ENCODE measurements at regions not wholly inside any gene's neighbourhood (a gene's known extent, or its start where the extent isn't known, plus 50 kb on each side); places are given as distances from the start of the nearest gene placed in this dataset.

- intact Hi-C loops (cut with micrococcal nuclease) (no loop called here), dilution Hi-C loops (cut with MboI; ENCODE audit: extremely low pct_ligation_motif_present, low sequenced_read_pairs) (no loop called here)
- H3K36me3 ChIP-seq (ENCODE audit: control insufficient read depth in 2 of 2, extremely low read depth in 1 of 2, insufficient read depth in 2 of 2, low read length in 2 of 2): no peaks in the 10 kb centered on the region
- H3K9me1 ChIP-seq (replicated peaks; ENCODE audit: control insufficient read depth, extremely low read depth, insufficient read depth, low read length): no peaks in the 10 kb centered on the region
- no peak for DNase-seq (ENCODE audit: low read depth, low spot score)
- H3K9ac ChIP-seq (replicated peaks; ENCODE audit: extremely low read depth, insufficient read depth, low read length): no peak overlapping the region
- no peak overlapping the region for H3K4me3 ChIP-seq (replicated peaks in 1 of 3; ENCODE audit: insufficient read depth in 1 of 3, low read depth in 1 of 3, low read length in 3 of 3)
- H3K4me1 ChIP-seq (ENCODE audit: control insufficient read depth, extremely low read depth, insufficient read depth, low read length): no peaks in the 10 kb centered on the region
- TF ChIP-seq POLR2A (IDR thresholded peaks at IDR 0.05; ENCODE audit: low read depth, low read length): no peak
- TF ChIP-seq, protein P1, sequence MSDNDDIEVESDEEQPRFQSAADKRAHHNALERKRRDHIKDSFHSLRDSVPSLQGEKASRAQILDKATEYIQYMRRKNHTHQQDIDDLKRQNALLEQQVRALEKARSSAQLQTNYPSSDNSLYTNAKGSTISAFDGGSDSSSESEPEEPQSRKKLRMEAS (IDR thresholded peaks at IDR 0.05; ENCODE audit: insufficient read depth, insufficient read length): no peak
- no peak for TF ChIP-seq MYC (IDR thresholded peaks at IDR 0.05; ENCODE audit: low read depth, low read length)
- TF ChIP-seq JUN (IDR thresholded peaks at IDR 0.05; ENCODE audit: borderline replicate concordance, insufficient read depth, insufficient read length, low read depth): no peak
- H3K9me3 ChIP-seq (replicated peaks; ENCODE audit: control insufficient read depth, insufficient read depth, low read length): no peaks in the 10 kb centered on the region
- no TSS peak for BruUV-seq (replicated peaks)
- H2AFZ ChIP-seq (ENCODE audit: low read depth, low read length): no peak overlapping the region
- no peak for FAIRE-seq
- no peaks in the 10 kb centered on the region for H3K27me3 ChIP-seq (ENCODE audit: control insufficient read depth in 2 of 2, insufficient read depth in 2 of 2, low read length in 2 of 2)
- no peak overlapping the region for H3K4me2 ChIP-seq (ENCODE audit: insufficient read depth, low read length)
- ChIA-PET POLR2A (no interaction called here), CTCF (no interaction called here)
- no peaks in the 10 kb centered on the region for H4K20me1 ChIP-seq (replicated peaks; ENCODE audit: control insufficient read depth, extremely low read depth, insufficient read depth, low read length)
- no peaks in the 10 kb centered on the region for H3K79me2 ChIP-seq (ENCODE audit: control insufficient read depth, insufficient read depth, low read length)
- no peak overlapping the region for H3K27ac ChIP-seq (ENCODE audit: insufficient read depth, low read depth, low read length)
These were observed 845.3 kb downstream of the FAM181B start for GRCh38 chr11:81888391-81888790.

- no peak overlapping the region for H3K27ac ChIP-seq (ENCODE audit: insufficient read depth, low read depth, low read length)
- FAIRE-seq (no peak), DNase-seq (ENCODE audit: low read depth, low spot score) (no peak)
- H3K9me1 ChIP-seq (replicated peaks; ENCODE audit: control insufficient read depth, extremely low read depth, insufficient read depth, low read length): no peaks in the 10 kb centered on the region
- no peak overlapping the region for H3K4me2 ChIP-seq (ENCODE audit: insufficient read depth, low read length)
- H2AFZ ChIP-seq (ENCODE audit: low read depth, low read length): no peak overlapping the region
- no peaks in the 10 kb centered on the region for H3K36me3 ChIP-seq (ENCODE audit: control insufficient read depth in 2 of 2, extremely low read depth in 1 of 2, insufficient read depth in 2 of 2, low read length in 2 of 2)
- TF ChIP-seq EZH2 (IDR thresholded peaks at IDR 0.05; ENCODE audit: borderline replicate concordance, low read depth, low read length, severe bottlenecking) (no peak), JUN (IDR thresholded peaks at IDR 0.05; ENCODE audit: borderline replicate concordance, insufficient read depth, insufficient read length, low read depth) (no peak), MYC (IDR thresholded peaks at IDR 0.05; ENCODE audit: low read depth, low read length) (no peak), POLR2A (IDR thresholded peaks at IDR 0.05; ENCODE audit: low read depth, low read length) (no peak), POLR2AphosphoS5 (IDR thresholded peaks at IDR 0.05; ENCODE audit: insufficient read depth, low read depth, low read length) (no peak), GATA2 (IDR thresholded peaks at IDR 0.05; ENCODE audit: insufficient read depth, insufficient read length, low read depth, low read length) (no peak), FOS (IDR thresholded peaks at IDR 0.05; ENCODE audit: borderline replicate concordance, insufficient read depth, low read length) (no peak)
- TF ChIP-seq, protein P2, sequence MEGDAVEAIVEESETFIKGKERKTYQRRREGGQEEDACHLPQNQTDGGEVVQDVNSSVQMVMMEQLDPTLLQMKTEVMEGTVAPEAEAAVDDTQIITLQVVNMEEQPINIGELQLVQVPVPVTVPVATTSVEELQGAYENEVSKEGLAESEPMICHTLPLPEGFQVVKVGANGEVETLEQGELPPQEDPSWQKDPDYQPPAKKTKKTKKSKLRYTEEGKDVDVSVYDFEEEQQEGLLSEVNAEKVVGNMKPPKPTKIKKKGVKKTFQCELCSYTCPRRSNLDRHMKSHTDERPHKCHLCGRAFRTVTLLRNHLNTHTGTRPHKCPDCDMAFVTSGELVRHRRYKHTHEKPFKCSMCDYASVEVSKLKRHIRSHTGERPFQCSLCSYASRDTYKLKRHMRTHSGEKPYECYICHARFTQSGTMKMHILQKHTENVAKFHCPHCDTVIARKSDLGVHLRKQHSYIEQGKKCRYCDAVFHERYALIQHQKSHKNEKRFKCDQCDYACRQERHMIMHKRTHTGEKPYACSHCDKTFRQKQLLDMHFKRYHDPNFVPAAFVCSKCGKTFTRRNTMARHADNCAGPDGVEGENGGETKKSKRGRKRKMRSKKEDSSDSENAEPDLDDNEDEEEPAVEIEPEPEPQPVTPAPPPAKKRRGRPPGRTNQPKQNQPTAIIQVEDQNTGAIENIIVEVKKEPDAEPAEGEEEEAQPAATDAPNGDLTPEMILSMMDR (IDR thresholded peaks at IDR 0.05; ENCODE audit: extremely low read depth in 1 of 2, insufficient read depth in 1 of 2, low read depth in 1 of 2, low read length in 2 of 2): no peak
- TF ChIP-seq, protein P1 (IDR thresholded peaks at IDR 0.05; ENCODE audit: insufficient read depth, insufficient read length): no peak
- POLR2A ChIA-PET: no interaction called here
- intact Hi-C loops (cut with micrococcal nuclease) (no loop called here), dilution Hi-C loops (cut with MboI; ENCODE audit: extremely low pct_ligation_motif_present, low sequenced_read_pairs) (no loop called here)
- H3K4me1 ChIP-seq (ENCODE audit: control insufficient read depth, extremely low read depth, insufficient read depth, low read length): no peaks in the 10 kb centered on the region
- H3K27me3 ChIP-seq (ENCODE audit: control insufficient read depth in 2 of 2, insufficient read depth in 2 of 2, low read length in 2 of 2): no peaks in the 10 kb centered on the region
- CTCF ChIA-PET: no interaction called here
- H3K4me3 ChIP-seq (replicated peaks in 1 of 3; ENCODE audit: insufficient read depth in 1 of 3, low read depth in 1 of 3, low read length in 3 of 3): no peak overlapping the region
- no peaks in the 10 kb centered on the region for H3K9me3 ChIP-seq (replicated peaks; ENCODE audit: control insufficient read depth, insufficient read depth, low read length)
- no peaks in the 10 kb centered on the region for H3K79me2 ChIP-seq (ENCODE audit: control insufficient read depth, insufficient read depth, low read length)
- BruUV-seq (replicated peaks): no TSS peak
- no peak overlapping the region for H3K9ac ChIP-seq (replicated peaks; ENCODE audit: extremely low read depth, insufficient read depth, low read length)
- no peaks in the 10 kb centered on the region for H4K20me1 ChIP-seq (replicated peaks; ENCODE audit: control insufficient read depth, extremely low read depth, insufficient read depth, low read length)
These were observed 846.0 kb downstream of the FAM181B start for GRCh38 chr11:81887671-81888070.
